ENCODE measurements at regions not wholly inside any gene's neighbourhood (a gene's known extent, or its start where the extent isn't known, plus 50 kb on each side); places are given as distances from the start of the nearest gene placed in this dataset.

GRCh38 chr14:105937253-105938054 is 411.1 kb downstream of the TMEM121 start:
- no peak overlapping the region for H3K4me3 ChIP-seq (ENCODE audit: low read depth, low read length)
- no peaks in the 10 kb centered on the region for H3K27me3 ChIP-seq (ENCODE audit: control insufficient read depth, insufficient read depth, low read length)
- TF ChIP-seq CTCF (IDR thresholded peaks at IDR 0.05; ENCODE audit: insufficient read depth, low read length, poor library complexity, severe bottlenecking), result no peak
- no peaks in the 10 kb centered on the region for H3K36me3 ChIP-seq (ENCODE audit: control insufficient read depth, insufficient read depth, low read length)
- no peak for DNase-seq (ENCODE audit: low read depth)

GRCh38 chr14:105938055-105938863 is 411.9 kb downstream of the TMEM121 start:
- no peaks in the 10 kb centered on the region for H3K27me3 ChIP-seq (ENCODE audit: control insufficient read depth, insufficient read depth, low read length)
- no peak for DNase-seq (ENCODE audit: low read depth)
- no peak for TF ChIP-seq CTCF (IDR thresholded peaks at IDR 0.05; ENCODE audit: insufficient read depth, low read length, poor library complexity, severe bottlenecking)
- H3K4me3 ChIP-seq (ENCODE audit: low read depth, low read length), result no peak overlapping the region
- no peaks in the 10 kb centered on the region for H3K36me3 ChIP-seq (ENCODE audit: control insufficient read depth, insufficient read depth, low read length)

GRCh38 chr14:105938959-105939358 is 412.6 kb downstream of the TMEM121 start:
- no peak for TF ChIP-seq CTCF (IDR thresholded peaks at IDR 0.05; ENCODE audit: insufficient read depth, low read length, poor library complexity, severe bottlenecking)
- no peak for DNase-seq (ENCODE audit: low read depth)
- no peaks in the 10 kb centered on the region for H3K27me3 ChIP-seq (ENCODE audit: control insufficient read depth, insufficient read depth, low read length)
- H3K36me3 ChIP-seq (ENCODE audit: control insufficient read depth, insufficient read depth, low read length), result no peaks in the 10 kb centered on the region
- no peak overlapping the region for H3K4me3 ChIP-seq (ENCODE audit: low read depth, low read length)

- Histone ChIP-seq H3K27me3 (ENCODE audit: control insufficient read depth, insufficient read depth, low read length) (no peaks in the 10 kb centered on the region), H3K36me3 (ENCODE audit: control insufficient read depth, insufficient read depth, low read length) (no peaks in the 10 kb centered on the region), H3K4me3 (ENCODE audit: low read depth, low read length) (no peak overlapping the region)
- DNase-seq (ENCODE audit: low read depth), result no peak
- no peak for TF ChIP-seq CTCF (IDR thresholded peaks at IDR 0.05; ENCODE audit: insufficient read depth, low read length, poor library complexity, severe bottlenecking)
Measured at GRCh38 chr14:105939810-105940508, 413.6 kb downstream of the TMEM121 start.

- H3K27me3 ChIP-seq (ENCODE audit: control insufficient read depth, insufficient read depth, low read length), result no peaks in the 10 kb centered on the region
- DNase-seq (ENCODE audit: low read depth), result no peak
- no peak for TF ChIP-seq CTCF (IDR thresholded peaks at IDR 0.05; ENCODE audit: insufficient read depth, low read length, poor library complexity, severe bottlenecking)
- no peak overlapping the region for H3K4me3 ChIP-seq (ENCODE audit: low read depth, low read length)
- no peaks in the 10 kb centered on the region for H3K36me3 ChIP-seq (ENCODE audit: control insufficient read depth, insufficient read depth, low read length)
Measured at GRCh38 chr14:105940534-105941225, 414.3 kb downstream of the TMEM121 start.
